ENCODE measurements at regions not wholly inside any gene's neighbourhood (a gene's known extent, or its start where the extent isn't known, plus 50 kb on each side); places are given as distances from the start of the nearest gene placed in this dataset.
"Not testable (repeated sequence)": the region's sequence is repeated elsewhere in the genome, so short reads cannot be mapped to it uniquely, and the experiment has no call there.

DNA sequence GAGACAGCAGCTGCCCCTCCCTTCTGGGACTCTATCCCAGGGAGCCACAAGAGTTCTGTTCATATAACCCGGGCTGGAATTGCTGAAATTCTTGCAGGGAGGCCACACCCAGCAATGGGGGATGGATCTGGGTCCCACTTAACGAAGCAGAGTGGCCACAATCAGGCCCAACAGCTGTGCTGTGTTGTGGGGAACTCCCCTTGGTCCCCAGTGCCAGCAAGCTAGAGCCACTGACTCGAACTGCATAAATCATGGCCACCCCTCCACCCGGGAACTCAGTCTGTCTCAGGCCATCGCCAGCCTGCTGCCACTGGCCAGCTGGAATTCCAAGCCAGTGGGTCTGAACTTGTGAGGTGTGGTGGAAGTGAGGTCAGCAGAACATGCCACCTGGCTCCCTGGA is 111.1 kb downstream of the KLF8 start:
- TF ChIP-seq, protein P1, sequence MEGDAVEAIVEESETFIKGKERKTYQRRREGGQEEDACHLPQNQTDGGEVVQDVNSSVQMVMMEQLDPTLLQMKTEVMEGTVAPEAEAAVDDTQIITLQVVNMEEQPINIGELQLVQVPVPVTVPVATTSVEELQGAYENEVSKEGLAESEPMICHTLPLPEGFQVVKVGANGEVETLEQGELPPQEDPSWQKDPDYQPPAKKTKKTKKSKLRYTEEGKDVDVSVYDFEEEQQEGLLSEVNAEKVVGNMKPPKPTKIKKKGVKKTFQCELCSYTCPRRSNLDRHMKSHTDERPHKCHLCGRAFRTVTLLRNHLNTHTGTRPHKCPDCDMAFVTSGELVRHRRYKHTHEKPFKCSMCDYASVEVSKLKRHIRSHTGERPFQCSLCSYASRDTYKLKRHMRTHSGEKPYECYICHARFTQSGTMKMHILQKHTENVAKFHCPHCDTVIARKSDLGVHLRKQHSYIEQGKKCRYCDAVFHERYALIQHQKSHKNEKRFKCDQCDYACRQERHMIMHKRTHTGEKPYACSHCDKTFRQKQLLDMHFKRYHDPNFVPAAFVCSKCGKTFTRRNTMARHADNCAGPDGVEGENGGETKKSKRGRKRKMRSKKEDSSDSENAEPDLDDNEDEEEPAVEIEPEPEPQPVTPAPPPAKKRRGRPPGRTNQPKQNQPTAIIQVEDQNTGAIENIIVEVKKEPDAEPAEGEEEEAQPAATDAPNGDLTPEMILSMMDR (IDR thresholded peaks at IDR 0.05; ENCODE audit: insufficient read depth, low read length), result no peak
- DNase-seq (ENCODE audit: low read depth), result no peak
- no peak overlapping the region for H3K4me3 ChIP-seq (ENCODE audit: low read depth, low read length)

DNA sequence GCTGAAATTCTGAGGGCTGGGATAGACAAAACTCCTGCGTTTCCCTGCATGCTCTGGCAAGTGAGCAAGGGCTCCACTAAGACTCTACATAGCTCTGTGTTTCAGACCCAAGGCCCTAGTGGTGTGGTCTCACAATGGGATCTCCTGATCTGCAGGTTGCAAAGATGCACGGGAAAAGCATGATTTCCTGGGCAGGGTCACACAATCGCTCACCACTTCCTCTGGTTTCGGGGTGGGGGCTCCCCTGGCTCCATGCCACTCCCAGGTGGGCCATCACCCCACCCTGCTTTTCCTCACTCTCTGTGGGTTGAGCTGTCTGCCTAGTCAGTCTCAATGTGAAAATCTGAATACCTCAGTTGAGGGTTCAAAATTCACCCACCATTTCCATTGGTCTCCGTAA is 111.5 kb downstream of the KLF8 start:
- H3K4me3 ChIP-seq (ENCODE audit: low read depth, low read length), result no peak overlapping the region
- no peak for DNase-seq (ENCODE audit: low read depth)
- TF ChIP-seq, protein P1 (IDR thresholded peaks at IDR 0.05; ENCODE audit: insufficient read depth, low read length), result no peak

DNA sequence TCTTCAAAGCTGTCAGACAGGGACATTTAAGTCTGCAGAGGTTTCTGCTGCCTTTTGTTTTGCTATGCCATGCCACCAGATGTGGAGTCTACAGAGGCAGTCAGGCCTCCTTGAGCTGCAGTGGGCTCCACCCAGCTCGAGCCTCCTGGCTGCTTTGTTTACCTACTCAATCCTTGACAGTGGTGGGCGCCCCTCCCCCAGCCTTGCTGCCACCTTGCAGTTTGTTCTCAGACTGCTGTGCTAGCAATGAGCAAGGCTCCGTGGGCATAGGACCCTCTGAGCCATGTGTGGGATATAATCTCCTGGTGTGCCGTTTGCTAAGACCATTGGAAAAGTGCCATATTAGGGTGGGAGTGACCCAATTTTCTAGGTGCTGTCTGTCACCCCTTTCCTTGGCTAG is 126.0 kb downstream of the KLF8 start:
- DNase-seq (ENCODE audit: low read depth); H3K4me3 ChIP-seq (ENCODE audit: low read depth, low read length): not testable (repeated sequence)

DNA sequence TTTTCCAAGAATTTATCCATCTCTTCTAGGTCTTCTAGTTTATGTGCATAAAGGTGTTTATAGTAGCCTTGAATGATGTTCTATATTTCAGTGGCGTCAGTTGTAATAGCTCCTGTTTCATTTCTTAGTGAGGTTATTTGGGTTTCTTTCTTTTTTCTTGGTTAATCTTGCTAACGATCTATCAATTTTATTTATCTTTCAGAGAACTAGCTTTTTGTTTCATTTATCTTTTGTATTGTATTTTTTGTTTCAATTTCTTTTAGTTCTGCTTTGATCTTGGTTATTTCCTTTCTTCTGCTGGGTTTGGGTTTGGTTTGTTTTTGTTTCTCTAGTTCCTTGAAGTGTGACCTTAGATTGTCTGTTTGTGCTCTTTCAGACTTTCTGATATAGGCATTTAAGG is 133.0 kb downstream of the KLF8 start:
- not testable (repeated sequence) for DNase-seq (ENCODE audit: low read depth); H3K4me3 ChIP-seq (ENCODE audit: low read depth, low read length)

DNA sequence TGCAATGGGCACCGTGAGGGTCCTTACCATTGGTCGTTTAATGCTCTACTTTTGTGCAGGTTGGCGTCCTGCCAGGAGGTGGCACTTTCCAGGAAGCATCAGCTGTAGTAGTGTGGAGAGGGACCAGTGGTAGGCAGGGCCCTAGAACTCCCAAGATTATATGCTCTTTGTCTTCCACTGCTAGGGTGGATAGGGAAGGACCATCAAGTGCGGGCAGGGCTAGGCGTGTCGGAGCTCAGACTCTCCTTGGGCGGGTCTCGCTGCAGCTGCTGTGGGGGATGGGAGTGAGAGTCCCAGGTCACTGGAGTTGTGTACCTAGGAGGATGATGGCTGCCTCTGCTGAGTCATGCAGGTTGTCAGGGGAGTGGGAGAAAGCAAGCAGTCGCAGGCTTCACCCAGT is 134.7 kb downstream of the KLF8 start:
- TF ChIP-seq, protein P1 (IDR thresholded peaks at IDR 0.05; ENCODE audit: insufficient read depth, low read length), result no peak
- no peak for DNase-seq (ENCODE audit: low read depth)
- no peak overlapping the region for H3K4me3 ChIP-seq (ENCODE audit: low read depth, low read length)

DNA sequence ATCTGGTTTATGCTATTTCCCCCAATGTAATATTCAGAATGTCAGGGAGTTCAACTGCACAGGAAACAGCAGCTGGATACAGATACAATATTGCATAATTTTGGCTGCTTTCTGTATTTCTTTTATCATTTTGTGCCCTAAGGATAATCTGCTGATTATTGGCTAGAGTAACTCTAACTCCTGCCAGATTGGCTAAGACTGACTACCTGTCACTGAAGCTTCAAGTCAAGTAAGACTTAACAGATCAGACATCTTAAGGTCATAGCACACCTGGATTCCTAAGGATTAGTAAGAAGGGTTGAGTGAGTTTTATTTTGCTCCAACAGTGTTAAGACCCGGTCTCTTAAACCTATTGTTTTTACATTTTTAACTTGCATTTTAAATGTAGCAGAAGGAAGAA is 136.8 kb downstream of the KLF8 start:
- TF ChIP-seq, protein P1 (IDR thresholded peaks at IDR 0.05; ENCODE audit: insufficient read depth, low read length), result no peak
- no peak for DNase-seq (ENCODE audit: low read depth)
- H3K4me3 ChIP-seq (ENCODE audit: low read depth, low read length), result no peak overlapping the region

DNA sequence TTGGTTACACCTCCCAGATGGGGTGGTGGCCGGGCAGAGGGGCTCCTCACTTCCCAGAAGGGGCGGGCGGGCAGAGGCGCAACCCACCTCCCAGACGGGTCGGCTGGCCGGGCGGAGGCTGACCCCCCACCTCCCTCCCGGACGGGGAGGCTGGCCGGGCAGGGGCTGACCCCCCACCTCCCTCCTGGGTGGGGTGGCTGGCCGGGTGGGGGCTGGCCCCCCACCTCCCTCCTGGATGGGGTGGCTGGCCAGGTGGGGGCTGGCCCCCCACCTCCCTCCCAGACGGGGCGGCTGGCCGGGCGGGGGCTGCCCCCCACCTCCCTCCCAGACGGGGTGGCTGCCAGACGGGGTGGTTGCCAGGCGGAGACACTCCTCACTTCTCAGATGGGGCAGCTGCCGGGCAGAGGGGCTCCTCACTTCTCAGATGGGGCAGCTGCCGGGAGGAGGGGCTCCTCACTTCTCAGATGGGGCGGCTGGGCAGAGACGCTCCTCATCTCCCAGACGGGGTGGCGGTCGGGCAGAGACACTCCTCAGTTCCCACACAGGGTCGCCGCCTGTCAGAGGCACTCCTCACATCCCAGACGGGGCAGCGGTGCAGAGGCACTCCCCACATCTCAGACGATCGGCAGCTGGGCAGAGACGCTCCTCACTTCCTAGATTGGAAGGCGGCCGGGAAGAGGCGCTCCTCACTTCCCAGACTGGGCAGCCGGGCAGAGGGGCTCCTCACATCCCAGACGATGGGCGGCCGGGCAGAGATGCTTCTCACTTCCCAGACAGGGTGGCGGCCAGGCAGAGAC is 148.0 kb downstream of the KLF8 start:
- not testable (repeated sequence) for H3K4me3 ChIP-seq (ENCODE audit: low read depth, low read length); DNase-seq (ENCODE audit: low read depth)

DNA sequence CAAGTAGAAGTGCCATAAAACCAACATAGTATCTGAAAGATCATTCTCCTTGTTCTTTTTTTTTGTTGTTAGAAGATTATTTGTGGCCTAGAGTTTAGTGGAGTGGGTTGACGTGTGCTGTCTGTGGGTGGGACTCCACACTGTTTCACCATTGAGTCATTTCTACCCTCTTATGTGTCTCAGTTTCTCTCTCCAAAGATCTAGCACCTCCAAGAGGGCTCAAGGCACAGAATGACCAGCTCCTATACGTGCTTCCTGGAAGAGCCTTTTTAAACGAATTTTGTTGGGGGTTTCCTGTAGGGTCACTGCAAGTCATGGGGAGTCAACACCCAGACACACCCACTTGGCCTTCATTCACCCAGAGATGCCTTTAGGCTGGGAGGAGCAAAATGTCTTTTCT is 150.1 kb downstream of the KLF8 start:
- H3K4me3 ChIP-seq (ENCODE audit: low read depth, low read length), result no peak overlapping the region
- TF ChIP-seq, protein P1 (IDR thresholded peaks at IDR 0.05; ENCODE audit: insufficient read depth, low read length), result no peak
- DNase-seq (ENCODE audit: low read depth), result no peak

Measured in fibroblast of the aortic adventitia (primary cell).